ENCODE measurements at regions not wholly inside any gene's neighbourhood (a gene's known extent, or its start where the extent isn't known, plus 50 kb on each side); places are given as distances from the start of the nearest gene placed in this dataset.
A peak's percentile ranks its signal among the peaks of the same experiment; 100 is the strongest.

- TF ChIP-seq, protein P1, sequence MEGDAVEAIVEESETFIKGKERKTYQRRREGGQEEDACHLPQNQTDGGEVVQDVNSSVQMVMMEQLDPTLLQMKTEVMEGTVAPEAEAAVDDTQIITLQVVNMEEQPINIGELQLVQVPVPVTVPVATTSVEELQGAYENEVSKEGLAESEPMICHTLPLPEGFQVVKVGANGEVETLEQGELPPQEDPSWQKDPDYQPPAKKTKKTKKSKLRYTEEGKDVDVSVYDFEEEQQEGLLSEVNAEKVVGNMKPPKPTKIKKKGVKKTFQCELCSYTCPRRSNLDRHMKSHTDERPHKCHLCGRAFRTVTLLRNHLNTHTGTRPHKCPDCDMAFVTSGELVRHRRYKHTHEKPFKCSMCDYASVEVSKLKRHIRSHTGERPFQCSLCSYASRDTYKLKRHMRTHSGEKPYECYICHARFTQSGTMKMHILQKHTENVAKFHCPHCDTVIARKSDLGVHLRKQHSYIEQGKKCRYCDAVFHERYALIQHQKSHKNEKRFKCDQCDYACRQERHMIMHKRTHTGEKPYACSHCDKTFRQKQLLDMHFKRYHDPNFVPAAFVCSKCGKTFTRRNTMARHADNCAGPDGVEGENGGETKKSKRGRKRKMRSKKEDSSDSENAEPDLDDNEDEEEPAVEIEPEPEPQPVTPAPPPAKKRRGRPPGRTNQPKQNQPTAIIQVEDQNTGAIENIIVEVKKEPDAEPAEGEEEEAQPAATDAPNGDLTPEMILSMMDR (IDR thresholded peaks at IDR 0.05; ENCODE audit: unreplicated experiment), result no peak
- Mint-ChIP-seq H3K36me3 (no peaks in the 10 kb centered on the region), H3K27me3 (ENCODE audit: low read depth) (peaks cover 6% of the 10 kb centered on the region), H3K9me3 (no peaks in the 10 kb centered on the region), H3K4me3 (no peak overlapping the region), H3K4me1 (peaks cover 44% of the 10 kb centered on the region), H3K27ac (no peak overlapping the region)
- DNase-seq (ENCODE audit: low spot score in 2 of 2, unreplicated experiment in 2 of 2), result no peak
Measured at GRCh38 chr1:47568763-47569162, 130.9 kb downstream of the FOXD2 start.

- no peaks in the 10 kb centered on the region for H3K9me3 Mint-ChIP-seq
- H3K27ac Mint-ChIP-seq, result peak overlapping the region; percentile 43
- TF ChIP-seq, protein P1 (IDR thresholded peaks at IDR 0.05; ENCODE audit: unreplicated experiment), result no peak
- H3K36me3 Mint-ChIP-seq, result no peaks in the 10 kb centered on the region
- no peak for DNase-seq (ENCODE audit: low spot score in 2 of 2, unreplicated experiment in 2 of 2)
- H3K4me3 Mint-ChIP-seq, result no peak overlapping the region
- peaks cover 5% of the 10 kb centered on the region for H3K27me3 Mint-ChIP-seq (ENCODE audit: low read depth)
- peaks cover 40% of the 10 kb centered on the region for H3K4me1 Mint-ChIP-seq
Measured at GRCh38 chr1:47569261-47569660, 131.4 kb downstream of the FOXD2 start.

DNA sequence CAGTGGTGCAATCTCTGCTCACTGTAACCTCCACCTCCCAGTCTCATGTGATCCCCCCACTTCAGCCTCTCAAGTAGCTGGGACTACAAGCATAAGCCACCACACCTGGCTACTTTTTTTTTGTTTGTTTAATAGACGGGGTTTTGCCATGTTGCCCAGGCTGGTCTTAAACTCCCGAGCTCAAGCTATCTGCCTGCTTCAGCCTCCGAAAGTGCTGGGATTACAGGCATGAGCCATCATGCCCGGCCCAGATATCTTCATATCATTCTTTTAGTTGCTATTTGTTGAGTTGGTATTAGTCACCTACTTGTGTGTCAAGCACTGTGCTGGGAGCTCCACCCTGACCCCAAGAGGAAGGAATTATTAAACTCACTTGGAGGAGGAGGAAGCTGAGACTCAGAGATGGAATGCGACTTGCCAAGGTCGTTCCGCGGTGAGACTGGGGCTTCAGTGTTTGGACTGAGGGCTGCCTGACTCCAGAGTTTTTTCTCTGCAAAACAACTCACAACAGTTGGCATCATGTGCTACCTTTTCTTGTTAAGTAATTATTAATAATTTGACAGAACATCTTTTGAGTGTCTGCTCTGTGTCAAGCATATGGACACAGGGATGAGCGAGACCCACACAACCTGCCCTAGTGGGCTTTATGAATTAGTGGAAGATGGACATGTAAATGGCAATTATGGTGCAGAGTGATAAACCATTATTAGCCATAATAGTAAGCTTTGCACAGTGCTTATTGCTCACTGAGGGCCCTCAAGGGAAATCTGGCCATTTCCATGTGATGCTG is 132.0 kb downstream of the FOXD2 start:
- Mint-ChIP-seq H3K27me3 (ENCODE audit: low read depth) (peaks cover 2% of the 10 kb centered on the region), H3K4me1 (peaks cover 34% of the 10 kb centered on the region), H3K9me3 (no peaks in the 10 kb centered on the region), H3K36me3 (no peaks in the 10 kb centered on the region), H3K27ac (peak overlapping the region; percentile 43), H3K4me3 (no peak overlapping the region)
- peak in 1 of 2 experiments; percentile 62 for DNase-seq (ENCODE audit: low spot score in 2 of 2, unreplicated experiment in 2 of 2)
- TF ChIP-seq, protein P1 (IDR thresholded peaks at IDR 0.05; ENCODE audit: unreplicated experiment), result no peak

GRCh38 chr1:47571161-47571560 is 133.3 kb downstream of the FOXD2 start:
- Mint-ChIP-seq H3K4me1 (peaks cover 35% of the 10 kb centered on the region), H3K4me3 (no peak overlapping the region), H3K27ac (no peak overlapping the region), H3K9me3 (no peaks in the 10 kb centered on the region), H3K27me3 (ENCODE audit: low read depth) (peaks cover 9% of the 10 kb centered on the region), H3K36me3 (no peaks in the 10 kb centered on the region)
- TF ChIP-seq, protein P1 (IDR thresholded peaks at IDR 0.05; ENCODE audit: unreplicated experiment), result no peak
- no peak for DNase-seq (ENCODE audit: low spot score in 2 of 2, unreplicated experiment in 2 of 2)

DNA sequence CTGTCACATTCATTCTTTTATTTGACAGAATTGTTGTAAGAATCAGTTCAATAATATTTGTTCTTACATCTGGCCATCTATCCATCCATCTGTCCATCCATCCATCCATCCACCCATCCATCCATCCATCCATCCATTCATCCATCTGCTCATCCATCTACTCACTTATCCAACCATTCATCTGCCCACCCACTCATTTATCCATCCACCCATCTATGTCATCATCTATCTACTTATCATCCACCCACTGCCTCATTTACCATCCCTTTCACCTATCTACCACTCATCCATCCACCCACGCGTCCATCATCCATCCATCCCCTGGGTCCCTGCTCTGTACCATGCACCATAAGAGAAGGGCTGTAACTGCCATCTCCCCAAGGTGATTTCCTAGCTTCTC is 134.1 kb downstream of the FOXD2 start:
- no peak for DNase-seq (ENCODE audit: low spot score in 2 of 2, unreplicated experiment in 2 of 2)
- Mint-ChIP-seq H3K27me3 (ENCODE audit: low read depth) (peaks cover 14% of the 10 kb centered on the region), H3K9me3 (no peaks in the 10 kb centered on the region), H3K4me3 (no peak overlapping the region), H3K4me1 (peaks cover 41% of the 10 kb centered on the region), H3K27ac (no peak overlapping the region), H3K36me3 (no peaks in the 10 kb centered on the region)
- TF ChIP-seq, protein P1 (IDR thresholded peaks at IDR 0.05; ENCODE audit: unreplicated experiment), result no peak

Data from mesothelial cell of epicardium (in vitro differentiated cells).